ENCODE measurements at regions not wholly inside any gene's neighbourhood (a gene's known extent, or its start where the extent isn't known, plus 50 kb on each side); places are given as distances from the start of the nearest gene placed in this dataset.

GRCh38 chr5:167576126-167576525 is 715.3 kb upstream of the WWC1 start:
- no peak for TF ChIP-seq CTCF (IDR thresholded peaks at IDR 0.05)
- TF ChIP-seq POLR2A (IDR thresholded peaks at IDR 0.05) = no peak
- Histone ChIP-seq H3K4me3 (no peak overlapping the region), H3K27me3 (no peaks in the 10 kb centered on the region), H3K27ac (no peak overlapping the region), H3K9me3 (no peaks in the 10 kb centered on the region), H3K4me1 (peaks cover 0 to 5% (median 0%) of the 10 kb centered on the region in 4 donors), H3K36me3 (no peaks in the 10 kb centered on the region)
- DNase-seq (no peak), ATAC-seq (no peak)
- intact Hi-C loops (cut with DNase I) = no loop called here
- 71% methylated on average over 2 of the region's 2 CpGs for WGBS (ENCODE audit: insufficient coverage, low coverage, low lambda C conversion rate, missing lambda C conversion rate)

GRCh38 chr5:167576897-167577296 is 714.5 kb upstream of the WWC1 start:
- TF ChIP-seq POLR2A (IDR thresholded peaks at IDR 0.05) = no peak
- TF ChIP-seq CTCF (IDR thresholded peaks at IDR 0.05) = no peak
- no peaks in the 10 kb centered on the region for H3K27me3 ChIP-seq
- no peak for DNase-seq
- intact Hi-C loops (cut with DNase I) = no loop called here
- H3K36me3 ChIP-seq = no peaks in the 10 kb centered on the region
- no peak overlapping the region for H3K4me3 ChIP-seq
- no peak for ATAC-seq
- no peaks in the 10 kb centered on the region for H3K9me3 ChIP-seq
- WGBS (ENCODE audit: insufficient coverage, low coverage, low lambda C conversion rate, missing lambda C conversion rate) = 24% methylated on average over 4 of the region's 4 CpGs
- H3K27ac ChIP-seq = no peak overlapping the region
- H3K4me1 ChIP-seq = peaks cover 0 to 5% (median 0%) of the 10 kb centered on the region in 4 donors

- no peak overlapping the region for H3K4me3 ChIP-seq
- H3K27ac ChIP-seq = no peak overlapping the region
- peaks cover 0 to 5% (median 0%) of the 10 kb centered on the region in 4 donors for H3K4me1 ChIP-seq
- no peak for DNase-seq
- 90% methylated on average over 7 of the region's 8 CpGs for WGBS (ENCODE audit: insufficient coverage, low coverage, low lambda C conversion rate, missing lambda C conversion rate)
- no peak for ATAC-seq
- intact Hi-C loops (cut with DNase I) = no loop called here
- H3K9me3 ChIP-seq = no peaks in the 10 kb centered on the region
- no peaks in the 10 kb centered on the region for H3K36me3 ChIP-seq
- TF ChIP-seq POLR2A (IDR thresholded peaks at IDR 0.05) (no peak), CTCF (IDR thresholded peaks at IDR 0.05) (no peak)
- H3K27me3 ChIP-seq = no peaks in the 10 kb centered on the region
These were observed 713.8 kb upstream of the WWC1 start for GRCh38 chr5:167577616-167578015.

GRCh38 chr5:167578977-167579692 is 712.3 kb upstream of the WWC1 start:
- no peaks in the 10 kb centered on the region for H3K4me1 ChIP-seq
- 78% methylated on average over 6 of the region's 6 CpGs for WGBS (ENCODE audit: insufficient coverage, low coverage, low lambda C conversion rate, missing lambda C conversion rate)
- no peak overlapping the region for H3K4me3 ChIP-seq
- TF ChIP-seq POLR2A (IDR thresholded peaks at IDR 0.05) (no peak), CTCF (IDR thresholded peaks at IDR 0.05) (no peak)
- H3K27ac ChIP-seq = no peak overlapping the region
- ATAC-seq (no peak), DNase-seq (no peak)
- H3K9me3 ChIP-seq = no peaks in the 10 kb centered on the region
- H3K36me3 ChIP-seq = no peaks in the 10 kb centered on the region
- intact Hi-C loops (cut with DNase I) = no loop called here
- no peaks in the 10 kb centered on the region for H3K27me3 ChIP-seq
